Activated CD4-positive, alpha-beta memory T cell treated with anti-CD3 and anti-CD28 coated beads, Interleukin-2, amount 10 ng/mL, durations not matched to agents 7 days and 5 days (primary cell): ENCODE measurements at regions not wholly inside any gene's neighbourhood (a gene's known extent, or its start where the extent isn't known, plus 50 kb on each side); places are given as distances from the start of the nearest gene placed in this dataset.

Experiments
- CTCF ChIA-PET: fragments of 350-600 bp; sonication (Branson Sonifier 250); formaldehyde crosslinking; loops from one replicate; lab custom pipeline; 2021; ENCODE audit warnings: antibody characterized with exemption, inconsistent platforms; lab: Charles Lee
- POLR2A ChIA-PET: fragments of 350-600 bp; sonication (Branson Sonifier 250); formaldehyde crosslinking; loops from one replicate; lab custom pipeline; 2021; ENCODE audit warnings: antibody characterized with exemption; lab: Charles Lee
- DNase-seq: peaks from one replicate; pipeline ENCODE4 v3.0.0-alpha.2; 2020
- H3K27ac Mint-ChIP-seq: one replicate; pipeline ENCODE4 v1.8.0; 2021; ENCODE audit warnings: mild to moderate bottlenecking, mixed read lengths
- H3K27me3 Mint-ChIP-seq: one replicate; pipeline ENCODE4 v1.8.0; 2021; ENCODE audit warnings: mixed read lengths
- H3K36me3 Mint-ChIP-seq: one replicate; pipeline ENCODE4 v1.8.0; 2021; ENCODE audit warnings: low read depth, mixed read lengths
- H3K4me1 Mint-ChIP-seq: one replicate; pipeline ENCODE4 v1.8.0; 2021; ENCODE audit warnings: mixed read lengths
- H3K4me3 Mint-ChIP-seq: one replicate; pipeline ENCODE4 v1.8.0; 2021; ENCODE audit warnings: mild to moderate bottlenecking, mixed read lengths
- H3K9me3 Mint-ChIP-seq: one replicate; pipeline ENCODE4 v1.8.0; 2021; ENCODE audit warnings: mixed read lengths

GRCh38 chr17:33531311-33531710 lies 238.2 kb upstream of the ASIC2 start:
- Mint-ChIP-seq H3K27me3 (no peaks in the 10 kb centered on the region), H3K27ac (no peak overlapping the region), H3K36me3 (no peaks in the 10 kb centered on the region), H3K4me1 (no peaks in the 10 kb centered on the region), H3K4me3 (no peak overlapping the region), H3K9me3 (peaks cover 2% of the 10 kb centered on the region)
- POLR2A ChIA-PET, result no interaction called here
- no peak for DNase-seq
- CTCF ChIA-PET, result no interaction called here

GRCh38 chr17:33534087-33534486 lies 241.0 kb upstream of the ASIC2 start:
- ChIA-PET CTCF (no interaction called here), POLR2A (no interaction called here)
- no peak for DNase-seq
- no peaks in the 10 kb centered on the region for H3K9me3 Mint-ChIP-seq
- no peak overlapping the region for H3K27ac Mint-ChIP-seq
- H3K27me3 Mint-ChIP-seq, result no peaks in the 10 kb centered on the region
- H3K4me3 Mint-ChIP-seq, result no peak overlapping the region
- no peaks in the 10 kb centered on the region for H3K4me1 Mint-ChIP-seq
- no peaks in the 10 kb centered on the region for H3K36me3 Mint-ChIP-seq

DNA sequence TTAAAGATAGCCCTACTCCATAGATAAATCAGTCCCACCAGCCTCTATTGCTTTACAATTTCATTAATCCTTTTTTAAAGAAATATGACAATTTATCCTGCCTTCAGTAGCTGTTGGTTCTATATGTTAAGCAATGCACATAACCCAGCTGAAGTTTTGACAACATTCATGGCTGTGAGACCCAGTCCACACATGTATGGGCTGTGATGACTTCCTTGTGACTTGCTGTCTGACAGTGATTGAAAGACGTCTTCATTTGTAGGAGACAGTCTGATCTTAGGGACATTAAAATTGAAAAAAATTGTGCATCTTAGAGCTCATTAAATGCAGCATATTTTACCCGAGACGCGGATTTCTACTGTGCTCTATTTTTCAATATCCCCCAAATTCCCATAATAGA lies 252.0 kb upstream of the ASIC2 start:
- no peaks in the 10 kb centered on the region for H3K4me1 Mint-ChIP-seq
- no peak overlapping the region for H3K27ac Mint-ChIP-seq
- H3K27me3 Mint-ChIP-seq, result peaks cover 5% of the 10 kb centered on the region
- CTCF ChIA-PET, result no interaction called here
- DNase-seq, result no peak
- no peaks in the 10 kb centered on the region for H3K36me3 Mint-ChIP-seq
- H3K4me3 Mint-ChIP-seq, result no peak overlapping the region
- POLR2A ChIA-PET, result no interaction called here
- no peaks in the 10 kb centered on the region for H3K9me3 Mint-ChIP-seq

- H3K4me1 Mint-ChIP-seq, result no peaks in the 10 kb centered on the region
- H3K27me3 Mint-ChIP-seq, result peaks cover 2% of the 10 kb centered on the region
- no peak for DNase-seq
- ChIA-PET POLR2A (no interaction called here), CTCF (no interaction called here)
- no peak overlapping the region for H3K27ac Mint-ChIP-seq
- no peak overlapping the region for H3K4me3 Mint-ChIP-seq
- no peaks in the 10 kb centered on the region for H3K36me3 Mint-ChIP-seq
- no peaks in the 10 kb centered on the region for H3K9me3 Mint-ChIP-seq
Observed at GRCh38 chr17:33550261-33550660, 257.2 kb upstream of the ASIC2 start.

GRCh38 chr17:33551075-33551474 lies 258.0 kb upstream of the ASIC2 start:
- H3K4me1 Mint-ChIP-seq, result no peaks in the 10 kb centered on the region
- no peaks in the 10 kb centered on the region for H3K27me3 Mint-ChIP-seq
- DNase-seq, result no peak
- H3K36me3 Mint-ChIP-seq, result no peaks in the 10 kb centered on the region
- CTCF ChIA-PET, result no interaction called here
- H3K27ac Mint-ChIP-seq, result no peak overlapping the region
- no peak overlapping the region for H3K4me3 Mint-ChIP-seq
- POLR2A ChIA-PET, result no interaction called here
- H3K9me3 Mint-ChIP-seq, result no peaks in the 10 kb centered on the region

DNA sequence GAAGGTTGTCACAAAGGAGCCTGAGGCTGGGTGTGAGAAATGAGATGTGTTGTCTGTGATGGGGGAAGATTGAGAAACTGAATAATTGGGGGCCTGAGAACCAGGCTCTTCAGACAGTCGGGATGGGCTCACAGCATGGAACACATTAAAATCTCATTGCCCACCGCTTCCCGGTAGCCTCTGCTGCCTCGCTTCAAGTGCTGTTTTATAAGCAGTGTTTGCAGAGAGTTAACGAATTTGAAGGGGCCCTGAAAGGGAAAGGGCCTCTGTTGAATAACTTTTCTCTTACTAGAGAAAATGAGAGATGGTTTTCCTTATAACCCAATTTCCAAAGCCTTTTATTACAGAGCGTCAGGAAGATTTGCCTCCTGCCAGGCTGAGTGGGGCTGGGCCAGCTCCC lies 258.8 kb upstream of the ASIC2 start:
- no peaks in the 10 kb centered on the region for H3K4me1 Mint-ChIP-seq
- ChIA-PET POLR2A (no interaction called here), CTCF (no interaction called here)
- H3K36me3 Mint-ChIP-seq, result no peaks in the 10 kb centered on the region
- H3K9me3 Mint-ChIP-seq, result no peaks in the 10 kb centered on the region
- DNase-seq, result no peak
- H3K4me3 Mint-ChIP-seq, result no peak overlapping the region
- no peaks in the 10 kb centered on the region for H3K27me3 Mint-ChIP-seq
- H3K27ac Mint-ChIP-seq, result no peak overlapping the region

GRCh38 chr17:33560165-33560564 lies 267.1 kb upstream of the ASIC2 start:
- H3K27me3 Mint-ChIP-seq, result no peaks in the 10 kb centered on the region
- H3K9me3 Mint-ChIP-seq, result no peaks in the 10 kb centered on the region
- H3K4me3 Mint-ChIP-seq, result no peak overlapping the region
- POLR2A ChIA-PET, result no interaction called here
- CTCF ChIA-PET, result no interaction called here
- DNase-seq, result no peak
- H3K4me1 Mint-ChIP-seq, result no peaks in the 10 kb centered on the region
- no peak overlapping the region for H3K27ac Mint-ChIP-seq
- no peaks in the 10 kb centered on the region for H3K36me3 Mint-ChIP-seq

DNA sequence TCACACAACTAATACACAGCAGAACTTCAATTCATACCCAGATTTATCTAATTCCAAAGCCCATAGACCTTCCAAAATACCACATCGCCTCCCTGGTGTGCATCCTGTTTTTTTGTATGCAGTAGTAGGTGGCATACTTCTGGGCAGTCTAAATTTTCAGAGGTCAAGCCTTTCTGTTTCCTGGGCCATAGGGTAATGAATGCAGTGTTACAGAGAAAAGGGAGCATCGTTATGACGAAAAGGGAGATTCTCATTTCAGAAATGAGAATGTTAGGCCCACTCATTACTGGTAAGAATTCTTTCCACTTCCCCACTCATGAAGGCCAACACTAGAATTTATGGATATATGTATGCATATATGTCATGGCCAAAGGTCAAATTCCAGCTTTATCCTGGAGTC lies 267.8 kb upstream of the ASIC2 start:
- no peak overlapping the region for H3K27ac Mint-ChIP-seq
- H3K4me3 Mint-ChIP-seq, result no peak overlapping the region

DNA sequence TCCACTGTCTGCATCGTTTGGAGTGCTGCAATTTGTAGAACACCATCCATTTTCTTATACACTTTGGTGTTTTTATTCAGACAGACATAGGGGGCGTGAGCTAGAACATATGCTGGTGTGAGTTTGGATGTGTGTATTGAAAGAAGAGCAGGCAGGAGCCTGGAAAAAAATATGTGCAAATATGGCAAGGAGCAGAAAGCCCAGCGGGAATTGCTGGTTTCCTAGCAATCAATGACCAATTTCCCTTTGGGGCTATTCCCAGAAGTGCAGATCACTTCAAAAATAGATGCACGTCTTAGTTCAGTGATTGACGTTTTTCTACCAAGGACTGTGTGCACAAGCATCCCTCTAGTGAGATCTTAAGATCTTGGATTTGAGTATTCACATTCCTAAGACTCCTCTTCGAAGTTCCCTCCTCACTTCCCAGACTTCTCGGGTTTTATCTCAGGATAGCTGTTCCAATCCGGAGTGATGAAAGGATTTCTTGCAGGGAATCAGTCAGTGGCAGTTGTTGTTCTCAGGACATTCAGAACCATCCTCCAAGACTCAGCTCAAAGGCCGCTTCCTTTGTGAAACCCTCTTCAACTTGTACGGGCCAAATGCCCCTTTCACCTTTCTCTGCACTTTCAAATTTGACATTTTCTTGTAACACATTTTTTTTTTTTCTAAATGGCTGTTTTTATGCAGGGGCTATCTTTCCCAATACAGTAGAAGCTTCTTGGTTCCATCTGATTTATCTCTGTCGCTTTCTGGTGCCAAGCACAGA lies 268.7 kb upstream of the ASIC2 start:
- POLR2A ChIA-PET, result no interaction called here
- H3K27ac Mint-ChIP-seq, result no peak overlapping the region
- no peaks in the 10 kb centered on the region for H3K27me3 Mint-ChIP-seq
- H3K4me3 Mint-ChIP-seq, result no peak overlapping the region
- no peaks in the 10 kb centered on the region for H3K9me3 Mint-ChIP-seq
- H3K36me3 Mint-ChIP-seq, result no peaks in the 10 kb centered on the region
- CTCF ChIA-PET, result no interaction called here
- no peaks in the 10 kb centered on the region for H3K4me1 Mint-ChIP-seq
- no peak for DNase-seq

More for the DNA sequence above, 267.8 kb upstream of the ASIC2 start:
- DNase-seq, result no peak
- H3K9me3 Mint-ChIP-seq, result no peaks in the 10 kb centered on the region
- CTCF ChIA-PET, result no interaction called here
- no peaks in the 10 kb centered on the region for H3K4me1 Mint-ChIP-seq
- H3K36me3 Mint-ChIP-seq, result no peaks in the 10 kb centered on the region
- H3K27me3 Mint-ChIP-seq, result no peaks in the 10 kb centered on the region
- POLR2A ChIA-PET, result no interaction called here

GRCh38 chr17:33562792-33563191 lies 269.7 kb upstream of the ASIC2 start:
- H3K9me3 Mint-ChIP-seq, result no peaks in the 10 kb centered on the region
- no peak for DNase-seq
- ChIA-PET POLR2A (no interaction called here), CTCF (no interaction called here)
- no peaks in the 10 kb centered on the region for H3K27me3 Mint-ChIP-seq
- H3K4me3 Mint-ChIP-seq, result no peak overlapping the region
- no peaks in the 10 kb centered on the region for H3K36me3 Mint-ChIP-seq
- H3K27ac Mint-ChIP-seq, result no peak overlapping the region
- H3K4me1 Mint-ChIP-seq, result no peaks in the 10 kb centered on the region

GRCh38 chr17:33564146-33564545 lies 271.1 kb upstream of the ASIC2 start:
- H3K36me3 Mint-ChIP-seq, result no peaks in the 10 kb centered on the region
- no peak overlapping the region for H3K4me3 Mint-ChIP-seq
- H3K4me1 Mint-ChIP-seq, result no peaks in the 10 kb centered on the region
- H3K9me3 Mint-ChIP-seq, result no peaks in the 10 kb centered on the region
- CTCF ChIA-PET, result no interaction called here
- H3K27me3 Mint-ChIP-seq, result no peaks in the 10 kb centered on the region
- no peak overlapping the region for H3K27ac Mint-ChIP-seq
- DNase-seq, result no peak
- POLR2A ChIA-PET, result no interaction called here

DNA sequence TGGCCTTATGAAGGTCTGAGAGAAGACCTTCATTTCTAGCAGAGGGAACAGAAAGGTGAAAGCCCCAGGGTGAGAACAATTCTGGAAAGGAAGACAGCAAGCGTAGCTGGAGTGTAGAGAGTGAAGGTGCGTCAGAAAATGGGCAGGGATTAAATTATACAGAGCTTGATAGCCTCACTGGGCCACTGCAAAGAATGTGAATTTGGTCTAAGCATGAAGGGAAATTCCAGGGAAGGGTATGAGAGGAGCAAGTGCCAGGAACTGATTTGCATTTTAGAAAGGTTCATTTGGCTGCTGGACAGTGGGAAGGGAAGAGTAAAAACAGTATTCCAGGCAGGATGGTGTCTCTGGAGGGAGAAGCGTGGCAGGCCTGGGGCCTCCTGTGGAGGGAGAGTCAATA lies 274.1 kb upstream of the ASIC2 start:
- Mint-ChIP-seq H3K27ac (no peak overlapping the region), H3K4me3 (no peak overlapping the region), H3K27me3 (no peaks in the 10 kb centered on the region), H3K36me3 (no peaks in the 10 kb centered on the region), H3K4me1 (no peaks in the 10 kb centered on the region), H3K9me3 (no peaks in the 10 kb centered on the region)
- no peak for DNase-seq
- ChIA-PET CTCF (no interaction called here), POLR2A (no interaction called here)

GRCh38 chr17:33572615-33573014 lies 279.5 kb upstream of the ASIC2 start:
- no peak for DNase-seq
- Mint-ChIP-seq H3K9me3 (no peaks in the 10 kb centered on the region), H3K4me1 (no peaks in the 10 kb centered on the region), H3K27ac (no peak overlapping the region), H3K27me3 (no peaks in the 10 kb centered on the region), H3K36me3 (no peaks in the 10 kb centered on the region), H3K4me3 (no peak overlapping the region)
- ChIA-PET CTCF (no interaction called here), POLR2A (no interaction called here)

- no peaks in the 10 kb centered on the region for H3K4me1 Mint-ChIP-seq
- ChIA-PET POLR2A (no interaction called here), CTCF (interaction anchor here (0.7 kb wide), 2 partner anchors 9 to 45 kb away, joined by 3 read pairs; no protein-coding TSS in a partner anchor)
- H3K27ac Mint-ChIP-seq, result no peak overlapping the region
- no peaks in the 10 kb centered on the region for H3K9me3 Mint-ChIP-seq
- no peaks in the 10 kb centered on the region for H3K36me3 Mint-ChIP-seq
- H3K4me3 Mint-ChIP-seq, result no peak overlapping the region
- no peaks in the 10 kb centered on the region for H3K27me3 Mint-ChIP-seq
- no peak for DNase-seq
Observed at GRCh38 chr17:33574942-33575445, 281.9 kb upstream of the ASIC2 start.
